ENCODE measurements at regions not wholly inside any gene's neighbourhood (a gene's known extent, or its start where the extent isn't known, plus 50 kb on each side); places are given as distances from the start of the nearest gene placed in this dataset.

DNA sequence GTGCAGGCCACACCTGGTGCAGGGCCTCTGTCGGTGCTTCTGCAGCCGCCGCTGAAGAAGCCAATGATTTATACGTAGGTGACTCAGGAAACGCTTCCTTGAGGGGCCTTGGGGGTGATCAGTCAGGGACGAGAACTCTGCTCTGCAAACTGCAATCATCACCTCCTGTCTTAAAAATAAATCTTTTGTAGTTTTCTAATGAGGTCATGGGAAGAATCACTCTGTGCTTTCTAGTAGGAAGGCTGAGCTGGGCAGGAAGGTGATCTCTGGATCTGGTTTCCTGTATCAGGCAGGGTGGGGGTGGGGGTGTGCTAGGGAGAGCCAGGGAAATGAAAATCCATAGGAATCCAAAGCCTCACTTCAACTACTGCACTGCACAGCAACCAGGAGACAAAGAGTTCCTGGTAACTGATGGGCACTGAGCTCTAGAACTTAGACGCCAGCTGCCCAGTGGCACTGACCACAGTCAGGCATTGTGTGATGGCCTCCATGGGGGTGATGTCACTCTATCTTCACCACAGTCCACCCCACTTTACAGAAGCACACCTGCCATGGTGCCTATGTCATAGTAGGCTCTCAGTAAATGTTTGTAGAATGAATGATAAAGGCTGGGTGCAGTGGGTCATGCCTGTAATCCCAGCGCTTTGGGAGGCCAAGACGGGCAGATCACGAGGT is 292.4 kb upstream of the PWP1 start:
- TF ChIP-seq, protein P1, sequence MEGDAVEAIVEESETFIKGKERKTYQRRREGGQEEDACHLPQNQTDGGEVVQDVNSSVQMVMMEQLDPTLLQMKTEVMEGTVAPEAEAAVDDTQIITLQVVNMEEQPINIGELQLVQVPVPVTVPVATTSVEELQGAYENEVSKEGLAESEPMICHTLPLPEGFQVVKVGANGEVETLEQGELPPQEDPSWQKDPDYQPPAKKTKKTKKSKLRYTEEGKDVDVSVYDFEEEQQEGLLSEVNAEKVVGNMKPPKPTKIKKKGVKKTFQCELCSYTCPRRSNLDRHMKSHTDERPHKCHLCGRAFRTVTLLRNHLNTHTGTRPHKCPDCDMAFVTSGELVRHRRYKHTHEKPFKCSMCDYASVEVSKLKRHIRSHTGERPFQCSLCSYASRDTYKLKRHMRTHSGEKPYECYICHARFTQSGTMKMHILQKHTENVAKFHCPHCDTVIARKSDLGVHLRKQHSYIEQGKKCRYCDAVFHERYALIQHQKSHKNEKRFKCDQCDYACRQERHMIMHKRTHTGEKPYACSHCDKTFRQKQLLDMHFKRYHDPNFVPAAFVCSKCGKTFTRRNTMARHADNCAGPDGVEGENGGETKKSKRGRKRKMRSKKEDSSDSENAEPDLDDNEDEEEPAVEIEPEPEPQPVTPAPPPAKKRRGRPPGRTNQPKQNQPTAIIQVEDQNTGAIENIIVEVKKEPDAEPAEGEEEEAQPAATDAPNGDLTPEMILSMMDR (conservative IDR thresholded peaks at IDR 0.05; ENCODE audit: low read depth, low read length) = no peak
- TF ChIP-seq EZH2 (IDR thresholded peaks at IDR 0.05; ENCODE audit: low read length, unreplicated experiment) (no peak), EZH2phosphoT487 (IDR thresholded peaks at IDR 0.05; ENCODE audit: borderline replicate concordance, low read length) (no peak)

All from PC-3 (cell line).